ELR (cell line): ENCODE measurements at regions not wholly inside any gene's neighbourhood (a gene's known extent, or its start where the extent isn't known, plus 50 kb on each side); places are given as distances from the start of the nearest gene placed in this dataset.

Source experiments
- DNase-seq: peaks from one replicate; pipeline ENCODE4 v3.0.0-alpha.2; 2015; ENCODE audit warnings: low read depth

GRCh38 chr15:29952225-29952624, 130.0 kb upstream of the TJP1 start:
- DNase-seq: no peak

GRCh38 chr15:29945943-29946596, 123.8 kb upstream of the TJP1 start:
- DNase-seq: peak; percentile 70

- no peak for DNase-seq
Measured at GRCh38 chr15:29944925-29945324, 122.7 kb upstream of the TJP1 start.

GRCh38 chr15:29942548-29942947, 120.3 kb upstream of the TJP1 start:
- no peak for DNase-seq

GRCh38 chr15:29942143-29942542, 119.9 kb upstream of the TJP1 start:
- DNase-seq: peak; percentile 41

GRCh38 chr15:29939404-29939803, 117.1 kb upstream of the TJP1 start:
- DNase-seq: peak; percentile 75

- peak; percentile 34 for DNase-seq
Measured at GRCh38 chr15:29938361-29939335, 116.4 kb upstream of the TJP1 start.

GRCh38 chr15:29937956-29938355, 115.7 kb upstream of the TJP1 start:
- peak; percentile 86 for DNase-seq

- DNase-seq: peak; percentile 32
Measured at GRCh38 chr15:29936353-29937049, 114.2 kb upstream of the TJP1 start.

GRCh38 chr15:29935296-29936004, 113.2 kb upstream of the TJP1 start:
- no peak for DNase-seq

GRCh38 chr15:29934251-29934650, 112.0 kb upstream of the TJP1 start:
- DNase-seq: peak; percentile 94

- DNase-seq: no peak
Measured at GRCh38 chr15:29933042-29933803, 111.0 kb upstream of the TJP1 start.

GRCh38 chr15:29926083-29926388, 103.8 kb upstream of the TJP1 start:
- DNase-seq: no peak

GRCh38 chr15:29925227-29926082, 103.2 kb upstream of the TJP1 start:
- DNase-seq: peak; percentile 89

- DNase-seq: peak; percentile 90
Measured at GRCh38 chr15:29924750-29925149, 102.5 kb upstream of the TJP1 start.

- no peak for DNase-seq
Measured at GRCh38 chr15:29922191-29922590, 99.9 kb upstream of the TJP1 start.

GRCh38 chr15:29921130-29921601, 98.9 kb upstream of the TJP1 start:
- DNase-seq: peak; percentile 48

- peak; percentile 65 for DNase-seq
Measured at GRCh38 chr15:29920515-29920914, 98.2 kb upstream of the TJP1 start.

- no peak for DNase-seq
Measured at GRCh38 chr15:29919380-29919881, 97.2 kb upstream of the TJP1 start.
